GM03348 (cell line): ENCODE measurements at regions not wholly inside any gene's neighbourhood (a gene's known extent, or its start where the extent isn't known, plus 50 kb on each side); places are given as distances from the start of the nearest gene placed in this dataset.

Experiments
- DNase-seq: peaks from one replicate; pipeline ENCODE4 v3.0.0; 2012; ENCODE audit warnings: low spot score

GRCh38 chr2:12027136-12027535 lies 280.7 kb downstream of the LPIN1 start:
- DNase-seq, result no peak

DNA sequence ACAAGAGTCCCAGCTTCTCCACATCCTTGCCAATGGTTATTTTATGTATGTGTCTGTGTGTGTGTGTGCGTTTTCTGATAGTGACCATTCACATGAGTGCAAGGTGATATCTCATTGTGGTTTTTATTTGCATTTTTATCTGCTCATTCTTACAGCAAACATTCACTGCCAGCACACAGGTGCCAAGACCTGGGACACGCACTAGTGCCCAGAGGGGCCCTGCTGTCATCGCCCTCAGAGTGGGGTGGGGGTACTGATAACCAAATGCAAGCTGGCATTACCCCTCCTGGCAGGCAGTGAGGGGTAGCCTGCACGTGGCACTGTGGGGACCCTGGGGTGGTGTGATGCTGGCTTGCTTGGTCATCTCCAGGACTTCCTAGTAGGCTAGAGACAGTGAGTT lies 285.4 kb downstream of the LPIN1 start:
- DNase-seq, result no peak

DNA sequence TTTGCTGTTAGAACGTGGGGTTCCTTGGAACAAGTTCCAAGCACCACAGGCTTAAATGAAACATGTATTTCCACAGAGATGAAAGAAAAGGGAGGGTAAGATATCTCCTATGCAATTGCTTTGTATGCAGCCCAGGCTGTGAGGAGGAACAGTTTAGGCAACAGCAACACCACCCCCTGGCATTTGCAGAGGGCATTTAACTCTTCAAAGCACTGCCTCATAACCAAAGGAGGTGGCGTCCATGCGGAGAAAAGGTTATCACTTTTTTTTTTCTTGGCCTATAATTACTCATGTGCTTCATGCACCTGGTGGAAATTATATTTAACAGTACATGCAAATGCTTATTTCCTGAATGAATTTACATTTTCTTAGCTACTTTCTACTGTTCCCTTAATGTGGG lies 286.0 kb downstream of the LPIN1 start:
- no peak for DNase-seq

DNA sequence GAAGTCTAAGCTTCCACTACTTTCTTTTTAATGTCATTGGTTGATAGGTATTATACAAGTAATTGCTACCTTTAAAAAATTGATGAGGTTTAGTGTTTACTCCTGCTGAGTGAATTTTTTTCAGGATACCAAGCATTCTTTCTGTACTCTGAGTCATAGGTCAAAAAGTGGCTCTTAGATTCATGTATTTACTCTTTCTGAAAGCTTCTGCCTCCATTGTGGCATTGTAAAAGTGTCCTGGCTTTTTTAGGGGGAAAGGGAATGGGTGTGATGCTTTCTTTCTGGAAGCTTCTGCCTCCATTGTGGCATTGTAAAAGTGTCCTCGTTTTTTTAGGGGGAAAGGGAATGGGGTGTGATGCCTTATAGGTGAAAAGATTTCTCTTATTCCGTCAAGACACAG lies 286.5 kb downstream of the LPIN1 start:
- DNase-seq, result peak; percentile 37

DNA sequence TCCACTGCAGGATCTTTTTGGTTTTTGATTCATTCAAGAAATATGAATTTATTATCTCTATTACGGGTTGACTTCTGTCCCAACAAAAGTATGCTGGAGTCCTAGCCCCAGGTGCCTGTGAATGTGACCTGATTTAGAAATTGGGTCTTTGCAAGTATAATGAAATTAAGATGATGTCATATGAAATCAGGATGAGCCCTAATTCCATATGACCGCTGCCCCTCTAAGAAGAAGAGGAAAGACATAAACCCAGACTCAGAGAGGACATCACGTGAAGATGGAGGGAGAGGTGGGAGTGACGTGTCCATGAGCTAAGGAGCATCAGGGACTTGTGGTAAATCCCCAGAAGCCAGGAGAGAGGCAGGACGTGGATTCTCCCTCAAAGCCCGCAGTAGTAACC lies 287.1 kb downstream of the LPIN1 start:
- DNase-seq, result no peak

DNA sequence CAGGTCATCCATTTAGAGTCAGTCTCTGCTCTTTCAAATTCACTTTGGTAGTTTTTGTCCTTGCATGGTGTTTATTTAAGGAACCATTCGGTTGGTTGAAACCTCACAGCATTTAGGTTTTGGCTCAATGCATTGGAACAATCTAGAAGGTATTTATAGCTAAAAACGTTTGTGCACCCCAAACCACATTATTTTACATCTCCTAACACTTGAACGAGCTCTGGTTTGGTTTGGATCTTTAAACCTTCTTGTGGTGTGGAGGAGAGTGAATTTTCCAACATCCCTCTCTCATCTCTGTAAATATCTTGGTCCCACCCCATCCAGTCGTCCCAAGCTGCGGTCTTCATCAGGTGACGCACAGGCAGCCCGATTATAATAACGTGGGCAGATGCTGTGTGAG lies 287.9 kb downstream of the LPIN1 start:
- DNase-seq, result no peak

DNA sequence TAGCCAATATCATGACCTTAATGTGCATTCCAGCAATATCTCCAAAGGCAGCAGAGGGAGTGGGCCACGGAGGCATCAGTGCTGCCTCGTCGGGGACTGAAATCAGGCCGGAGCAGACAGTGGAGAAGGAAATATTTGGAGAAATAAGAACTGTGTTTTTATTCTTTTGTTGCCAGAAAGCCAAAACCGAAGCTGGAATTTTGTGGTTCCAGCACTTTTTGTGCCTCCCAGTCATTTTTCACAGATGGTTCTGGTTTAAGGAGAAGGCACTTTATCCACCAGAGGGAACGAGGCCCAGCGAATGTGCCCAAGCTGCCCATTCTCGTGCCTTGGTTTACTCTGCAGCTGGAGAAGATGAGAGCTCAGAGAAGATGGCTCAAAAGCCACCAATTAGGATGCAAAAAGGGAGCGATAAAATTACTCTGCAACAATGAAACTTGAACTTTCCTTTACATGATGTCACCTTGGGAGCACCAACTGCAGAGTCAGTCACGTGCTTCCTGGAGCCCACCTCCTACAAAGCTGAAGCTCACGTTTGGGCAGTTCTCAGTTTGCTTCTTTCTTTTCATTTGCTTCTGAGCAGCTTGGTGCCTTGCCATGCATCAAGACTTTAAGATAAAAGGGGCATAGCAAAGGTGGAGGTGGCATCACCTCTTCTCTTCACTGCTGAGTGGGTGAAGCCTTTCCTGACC lies 288.7 kb downstream of the LPIN1 start:
- DNase-seq, result peak; percentile 50

DNA sequence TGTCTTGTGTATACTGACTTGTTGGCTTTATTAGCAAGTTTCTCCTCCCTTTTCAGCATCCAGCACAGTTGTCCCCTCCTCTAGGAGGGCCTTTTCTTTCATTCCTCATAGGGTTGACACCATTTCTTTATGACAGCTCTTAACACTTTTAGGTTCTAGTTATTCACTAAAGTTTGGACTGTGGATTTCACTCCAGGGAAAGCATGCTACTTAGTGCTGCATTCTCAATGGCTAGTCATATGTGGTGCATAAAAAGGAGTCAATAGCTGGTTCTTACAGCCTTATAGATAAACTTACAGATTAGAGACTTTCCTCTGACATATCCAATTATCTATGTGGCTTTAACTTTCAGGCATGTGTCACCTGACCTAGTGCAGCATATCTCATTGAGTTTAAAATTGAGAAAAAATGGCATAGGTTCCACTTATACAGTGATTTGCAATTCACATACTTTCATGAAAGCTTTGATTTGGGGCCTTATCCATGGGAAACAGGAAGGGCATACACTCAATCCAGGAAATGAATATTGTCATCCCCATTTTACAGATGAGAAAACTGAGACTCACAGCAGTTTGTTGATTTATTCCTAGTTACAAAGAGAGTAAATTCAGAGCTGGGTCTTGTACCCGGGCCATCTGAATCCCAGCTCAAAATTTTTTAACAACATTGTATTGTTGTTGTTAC lies 289.7 kb downstream of the LPIN1 start:
- DNase-seq, result no peak

GRCh38 chr2:12036640-12036983 lies 290.2 kb downstream of the LPIN1 start:
- DNase-seq, result no peak

DNA sequence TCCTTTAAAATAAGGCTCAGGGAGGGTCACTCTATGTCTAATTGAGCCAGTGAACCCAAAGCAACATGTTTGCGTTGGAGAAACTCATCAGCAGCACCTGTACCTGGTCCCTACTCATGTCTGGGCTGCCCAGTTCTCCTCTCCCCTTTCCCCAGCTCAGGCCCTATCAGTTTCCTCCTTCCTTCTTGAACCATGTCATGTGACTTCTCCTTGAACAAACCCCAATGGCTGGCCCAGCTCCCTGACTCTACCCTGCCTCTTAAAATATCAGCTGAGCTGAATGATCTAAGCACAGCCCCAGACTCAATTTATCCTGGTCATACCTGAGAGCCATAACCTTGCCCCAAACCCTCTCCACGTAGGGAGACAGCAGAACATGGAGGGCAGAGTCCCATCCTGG lies 290.9 kb downstream of the LPIN1 start:
- no peak for DNase-seq

GRCh38 chr2:12041236-12041635 lies 294.8 kb downstream of the LPIN1 start:
- DNase-seq, result no peak

DNA sequence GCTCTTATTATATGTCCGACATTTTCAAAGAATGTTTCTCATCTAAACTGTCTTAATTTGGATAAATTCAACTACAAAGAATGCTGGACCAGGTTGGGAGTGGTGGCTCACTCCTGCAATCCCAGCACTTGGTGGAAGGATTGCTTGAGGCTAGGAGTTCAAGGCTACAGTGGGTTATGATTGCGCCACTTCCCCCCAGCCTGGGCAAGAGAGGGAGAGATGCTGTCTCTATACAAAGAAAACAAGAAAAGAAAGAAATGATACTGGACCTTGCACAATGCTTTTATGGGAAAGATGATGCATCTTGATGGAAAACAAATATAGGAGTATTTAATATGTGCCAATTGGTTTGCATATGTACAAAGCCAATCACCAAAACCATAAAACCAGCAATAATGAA lies 296.7 kb downstream of the LPIN1 start:
- no peak for DNase-seq

- no peak for DNase-seq
Measured at GRCh38 chr2:12044857-12045256, 298.4 kb downstream of the LPIN1 start.

DNA sequence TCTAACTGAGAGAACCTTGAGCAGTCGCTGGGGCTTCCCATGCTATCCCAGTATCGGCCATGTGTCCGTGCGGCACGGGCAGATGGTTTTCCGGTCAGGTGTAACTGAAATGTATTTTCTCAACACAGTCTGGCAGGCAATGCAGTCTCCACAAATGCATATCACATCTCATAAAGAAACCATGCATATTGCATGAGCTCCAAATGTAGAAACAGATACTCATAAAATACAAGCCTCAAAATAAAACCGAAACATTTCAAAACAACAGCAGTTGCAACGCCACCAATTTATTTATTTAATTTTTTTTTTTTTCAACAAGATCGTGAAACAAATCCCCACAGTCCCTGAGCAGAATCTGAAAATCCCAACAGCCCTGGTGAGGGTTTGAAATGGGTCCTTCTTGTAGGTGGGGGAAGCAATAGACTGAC lies 299.4 kb downstream of the LPIN1 start:
- DNase-seq, result no peak

DNA sequence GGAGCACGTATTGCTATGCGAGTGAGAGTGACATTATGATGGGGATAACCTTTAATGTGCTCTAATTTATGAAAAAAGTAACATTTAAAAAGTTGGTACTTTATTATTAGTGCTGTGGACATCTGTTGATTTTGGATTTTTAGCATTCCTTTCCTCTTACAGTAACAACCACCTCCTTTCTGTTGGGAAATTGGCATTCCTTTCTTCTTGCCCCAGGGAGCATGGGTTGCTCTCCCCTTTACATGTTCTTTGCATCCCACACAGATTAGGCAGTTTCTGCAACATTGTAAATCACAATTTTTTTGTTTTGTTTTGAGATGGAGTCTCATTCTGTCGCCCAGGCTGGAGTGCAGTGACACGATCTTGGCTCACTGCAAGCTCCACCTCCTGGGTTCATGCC lies 300.2 kb downstream of the LPIN1 start:
- peak; percentile 86 for DNase-seq

GRCh38 chr2:12047761-12048160 lies 301.3 kb downstream of the LPIN1 start:
- no peak for DNase-seq

GRCh38 chr2:12048550-12048949 lies 302.1 kb downstream of the LPIN1 start:
- DNase-seq, result no peak

GRCh38 chr2:12050396-12050795 lies 304.0 kb downstream of the LPIN1 start:
- peak; percentile 62 for DNase-seq

GRCh38 chr2:12051831-12052230 lies 305.4 kb downstream of the LPIN1 start:
- DNase-seq, result no peak

DNA sequence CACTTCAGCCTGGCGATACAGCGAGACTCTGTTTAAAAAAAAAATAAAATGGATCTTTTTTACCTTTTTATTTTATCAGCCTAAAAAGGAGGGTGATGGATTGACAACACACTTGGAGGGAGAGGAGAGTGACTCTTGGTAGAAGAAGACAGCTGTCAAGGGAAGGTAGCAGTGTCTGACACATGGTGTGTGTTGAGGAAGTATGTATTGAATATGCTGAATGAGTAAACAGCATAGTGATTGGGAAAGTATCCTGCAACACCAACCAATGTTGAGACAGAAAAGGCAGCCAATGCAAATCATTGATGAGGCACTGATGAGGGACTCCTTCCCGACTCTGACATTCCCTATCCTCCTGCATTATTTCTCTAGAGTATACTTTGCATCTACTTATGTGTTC lies 306.4 kb downstream of the LPIN1 start:
- DNase-seq, result no peak

DNA sequence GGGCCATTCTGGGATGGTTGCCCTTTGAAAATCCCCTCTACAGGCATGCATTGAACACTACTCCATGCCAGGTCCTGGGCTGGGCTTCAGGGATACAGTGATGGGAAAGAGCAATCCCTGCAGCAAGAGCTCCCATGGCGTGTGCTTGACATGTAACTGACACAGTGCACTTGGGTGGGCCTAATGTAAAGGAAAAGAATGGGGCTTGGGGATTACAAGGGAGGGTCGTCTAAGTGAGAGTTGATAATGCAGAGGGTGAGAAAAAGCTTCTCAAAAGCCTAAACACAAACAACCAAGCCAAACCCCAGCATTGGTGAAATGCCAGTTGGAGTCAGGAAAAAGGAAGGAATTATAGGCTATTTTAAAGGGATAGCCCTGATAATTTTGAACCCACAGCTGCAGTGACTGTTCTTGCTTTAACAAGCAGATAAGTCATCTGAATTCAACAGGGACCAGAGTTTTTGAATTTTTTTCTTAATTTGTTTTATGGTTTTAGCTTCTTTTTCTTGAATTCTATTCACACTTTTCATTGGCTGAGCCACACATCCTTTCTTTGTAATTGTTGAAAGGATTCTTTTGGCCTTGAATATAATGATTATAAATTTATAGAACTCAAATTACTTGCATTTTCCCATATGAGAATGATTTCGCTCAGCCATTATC lies 308.7 kb downstream of the LPIN1 start:
- DNase-seq, result no peak

GRCh38 chr2:12057436-12058166 lies 311.2 kb downstream of the LPIN1 start:
- no peak for DNase-seq
